GM23338 (cell line): ENCODE measurements at regions not wholly inside any gene's neighbourhood (a gene's known extent, or its start where the extent isn't known, plus 50 kb on each side); places are given as distances from the start of the nearest gene placed in this dataset.
"Not testable (repeated sequence)": the region's sequence is repeated elsewhere in the genome, so short reads cannot be mapped to it uniquely, and the experiment has no call there.

Experiments used
- CREB1 ChIP-seq: fragments of 250-450 bp; sonication (Bioruptor Pico); IDR thresholded peaks from 2 replicates; pipeline ENCODE4 v1.5.0; 2020; ENCODE audit warnings: low read depth, mild to moderate bottlenecking, moderate library complexity
- EZH2 ChIP-seq: fragments of 200-600 bp; sonication (generic); IDR thresholded peaks from one replicate; pipeline ENCODE4 v1.8.0; 2017; ENCODE audit warnings: antibody characterized with exemption, mild to moderate bottlenecking, low read depth; ENCODE audit not compliant: unreplicated experiment
- JUNB ChIP-seq: IDR thresholded peaks from one replicate; pipeline ENCODE4 v1.6.1; 2016; ENCODE audit warnings: antibody characterized with exemption; ENCODE audit not compliant: unreplicated experiment
- POLR2AphosphoS5 ChIP-seq: IDR thresholded peaks from 2 replicates; pipeline ENCODE4 v1.6.1; 2016; ENCODE audit warnings: antibody characterized with exemption, low read depth
- ZNF331 ChIP-seq: fragments of 250-450 bp; sonication (Bioruptor Pico); IDR thresholded peaks from 2 replicates; pipeline ENCODE4 v1.5.0; 2020; ENCODE audit warnings: low read depth, mild to moderate bottlenecking, moderate library complexity
- TF ChIP-seq, protein P1 (sequence below), 2 experiments: fragments of 200-600 bp in 1 of 2; sonication (generic) in 1 of 2; conservative IDR thresholded peaks; 2 replicates each; pipeline versions ENCODE4 v1.5.1 to v1.6.1; 2016 to 2017; ENCODE audit warnings: antibody characterized with exemption in 2 of 2, low read depth in 2 of 2, mild to moderate bottlenecking in 2 of 2, moderate library complexity in 1 of 2
- TF ChIP-seq, protein P2 (sequence below): IDR thresholded peaks from one replicate; pipeline ENCODE4 v1.6.1; 2018; ENCODE audit warnings: antibody characterized with exemption; ENCODE audit not compliant: unreplicated experiment

DNA sequence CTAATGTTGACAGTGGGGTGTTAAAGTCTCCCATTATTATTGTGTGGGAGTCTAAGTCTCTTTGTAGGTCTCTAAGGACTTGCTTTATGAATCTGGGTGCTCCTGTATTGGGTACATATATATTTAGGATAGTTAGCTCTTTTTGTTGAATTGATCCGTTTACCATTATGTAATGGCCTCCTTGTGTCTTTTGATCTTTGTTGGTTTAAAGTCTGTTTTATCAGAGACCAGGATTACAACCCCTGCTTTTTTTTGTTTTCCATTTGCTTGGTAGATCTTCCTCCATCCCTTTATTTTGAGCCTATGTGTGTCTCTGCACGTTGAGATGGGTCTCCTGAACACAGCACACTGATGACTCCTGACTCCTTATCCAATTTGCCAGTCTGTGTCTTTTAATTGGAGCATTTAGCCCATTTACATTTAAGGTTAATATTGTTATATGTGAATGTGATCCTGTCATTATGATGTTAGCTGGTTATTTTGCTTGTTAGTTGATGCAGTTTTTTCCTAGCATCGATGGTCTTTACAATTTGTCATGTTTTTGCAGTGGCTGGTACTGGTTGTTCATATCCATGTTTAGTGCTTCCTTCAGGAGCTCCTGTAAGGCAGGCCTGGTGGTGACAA is 188.9 kb downstream of the TTC6 start:
- TF ChIP-seq, protein P1, sequence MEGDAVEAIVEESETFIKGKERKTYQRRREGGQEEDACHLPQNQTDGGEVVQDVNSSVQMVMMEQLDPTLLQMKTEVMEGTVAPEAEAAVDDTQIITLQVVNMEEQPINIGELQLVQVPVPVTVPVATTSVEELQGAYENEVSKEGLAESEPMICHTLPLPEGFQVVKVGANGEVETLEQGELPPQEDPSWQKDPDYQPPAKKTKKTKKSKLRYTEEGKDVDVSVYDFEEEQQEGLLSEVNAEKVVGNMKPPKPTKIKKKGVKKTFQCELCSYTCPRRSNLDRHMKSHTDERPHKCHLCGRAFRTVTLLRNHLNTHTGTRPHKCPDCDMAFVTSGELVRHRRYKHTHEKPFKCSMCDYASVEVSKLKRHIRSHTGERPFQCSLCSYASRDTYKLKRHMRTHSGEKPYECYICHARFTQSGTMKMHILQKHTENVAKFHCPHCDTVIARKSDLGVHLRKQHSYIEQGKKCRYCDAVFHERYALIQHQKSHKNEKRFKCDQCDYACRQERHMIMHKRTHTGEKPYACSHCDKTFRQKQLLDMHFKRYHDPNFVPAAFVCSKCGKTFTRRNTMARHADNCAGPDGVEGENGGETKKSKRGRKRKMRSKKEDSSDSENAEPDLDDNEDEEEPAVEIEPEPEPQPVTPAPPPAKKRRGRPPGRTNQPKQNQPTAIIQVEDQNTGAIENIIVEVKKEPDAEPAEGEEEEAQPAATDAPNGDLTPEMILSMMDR (conservative IDR thresholded peaks at IDR 0.05; ENCODE audit: low read depth in 2 of 2): not testable (repeated sequence)
- TF ChIP-seq POLR2AphosphoS5, ZNF331, EZH2, CREB1, JUNB: not testable (repeated sequence)
- TF ChIP-seq, protein P2, sequence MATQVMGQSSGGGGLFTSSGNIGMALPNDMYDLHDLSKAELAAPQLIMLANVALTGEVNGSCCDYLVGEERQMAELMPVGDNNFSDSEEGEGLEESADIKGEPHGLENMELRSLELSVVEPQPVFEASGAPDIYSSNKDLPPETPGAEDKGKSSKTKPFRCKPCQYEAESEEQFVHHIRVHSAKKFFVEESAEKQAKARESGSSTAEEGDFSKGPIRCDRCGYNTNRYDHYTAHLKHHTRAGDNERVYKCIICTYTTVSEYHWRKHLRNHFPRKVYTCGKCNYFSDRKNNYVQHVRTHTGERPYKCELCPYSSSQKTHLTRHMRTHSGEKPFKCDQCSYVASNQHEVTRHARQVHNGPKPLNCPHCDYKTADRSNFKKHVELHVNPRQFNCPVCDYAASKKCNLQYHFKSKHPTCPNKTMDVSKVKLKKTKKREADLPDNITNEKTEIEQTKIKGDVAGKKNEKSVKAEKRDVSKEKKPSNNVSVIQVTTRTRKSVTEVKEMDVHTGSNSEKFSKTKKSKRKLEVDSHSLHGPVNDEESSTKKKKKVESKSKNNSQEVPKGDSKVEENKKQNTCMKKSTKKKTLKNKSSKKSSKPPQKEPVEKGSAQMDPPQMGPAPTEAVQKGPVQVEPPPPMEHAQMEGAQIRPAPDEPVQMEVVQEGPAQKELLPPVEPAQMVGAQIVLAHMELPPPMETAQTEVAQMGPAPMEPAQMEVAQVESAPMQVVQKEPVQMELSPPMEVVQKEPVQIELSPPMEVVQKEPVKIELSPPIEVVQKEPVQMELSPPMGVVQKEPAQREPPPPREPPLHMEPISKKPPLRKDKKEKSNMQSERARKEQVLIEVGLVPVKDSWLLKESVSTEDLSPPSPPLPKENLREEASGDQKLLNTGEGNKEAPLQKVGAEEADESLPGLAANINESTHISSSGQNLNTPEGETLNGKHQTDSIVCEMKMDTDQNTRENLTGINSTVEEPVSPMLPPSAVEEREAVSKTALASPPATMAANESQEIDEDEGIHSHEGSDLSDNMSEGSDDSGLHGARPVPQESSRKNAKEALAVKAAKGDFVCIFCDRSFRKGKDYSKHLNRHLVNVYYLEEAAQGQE: not testable (repeated sequence)
